Ectodermal cell (in vitro differentiated cells): ENCODE measurements at regions not wholly inside any gene's neighbourhood (a gene's known extent, or its start where the extent isn't known, plus 50 kb on each side); places are given as distances from the start of the nearest gene placed in this dataset.
"Not testable (repeated sequence)": the region's sequence is repeated elsewhere in the genome, so short reads cannot be mapped to it uniquely, and the experiment has no call there.

Source experiments
- H3K27ac ChIP-seq: 2 replicates; pipeline ENCODE4 v1.7.0; 2013; ENCODE audit warnings: mild to moderate bottlenecking, low read depth, low read length; ENCODE audit not compliant: insufficient read depth, poor library complexity, severe bottlenecking
- H3K27me3 ChIP-seq: 2 replicates; pipeline ENCODE4 v1.7.0; 2013; ENCODE audit warnings: mild to moderate bottlenecking, low read length; ENCODE audit not compliant: insufficient read depth, control insufficient read depth, poor library complexity, severe bottlenecking
- H3K36me3 ChIP-seq: one replicate; pipeline ENCODE4 v1.7.0; 2013; ENCODE audit warnings: low read length; ENCODE audit not compliant: control insufficient read depth, insufficient read depth
- H3K4me1 ChIP-seq: one replicate; pipeline ENCODE4 v1.7.0; 2013; ENCODE audit warnings: low read length; ENCODE audit not compliant: control insufficient read depth, insufficient read depth
- H3K4me3 ChIP-seq: 2 replicates; pipeline ENCODE4 v1.7.0; 2013; ENCODE audit warnings: low read depth, low read length, control low read depth; ENCODE audit not compliant: insufficient read depth
- H3K9me3 ChIP-seq: 2 replicates; pipeline ENCODE4 v1.7.0; 2013; ENCODE audit warnings: mild to moderate bottlenecking, low read length, moderate library complexity; ENCODE audit not compliant: control insufficient read depth
- WGBS, 2 experiments: methylation state at CpG; one replicate each; pipeline ENCODE4 v1.1.7; 2013; ENCODE audit warnings: missing lambda C conversion rate in 2 of 2; 5-methylcytosine and 5-hydroxymethylcytosine counted together

GRCh38 chr3:109648027-109648426 is 310.7 kb upstream of the DPPA4 start:
- Histone ChIP-seq H3K4me1 (no peaks in the 10 kb centered on the region), H3K9me3 (no peaks in the 10 kb centered on the region), H3K27ac (no peak overlapping the region), H3K4me3 (no peak overlapping the region), H3K36me3 (no peaks in the 10 kb centered on the region), H3K27me3 (no peaks in the 10 kb centered on the region)
- WGBS, 2 experiments: 91 to 92% methylated on average over 6 of the region's 6 CpGs

DNA sequence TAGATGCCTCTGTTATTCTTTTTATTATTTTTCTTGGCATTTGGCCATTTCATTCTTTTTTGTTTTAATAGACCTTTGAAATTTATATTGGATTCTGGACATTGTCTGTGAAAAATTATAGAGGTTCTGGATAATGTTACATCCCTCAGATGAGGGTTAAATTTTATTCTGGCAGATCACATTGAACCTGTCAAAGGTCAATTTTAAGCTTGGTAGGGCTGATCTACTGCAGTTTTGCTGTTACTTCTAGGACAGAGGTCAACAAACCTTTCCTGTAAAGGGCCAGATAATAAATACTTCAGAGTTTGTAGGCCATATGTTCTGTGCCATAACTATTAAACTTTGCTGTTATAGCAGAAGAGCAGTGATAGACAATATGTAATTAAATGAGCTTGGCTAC is 318.9 kb upstream of the DPPA4 start:
- Histone ChIP-seq H3K9me3 (no peaks in the 10 kb centered on the region), H3K36me3 (no peaks in the 10 kb centered on the region), H3K4me3 (no peak overlapping the region), H3K27me3 (no peaks in the 10 kb centered on the region), H3K27ac (no peak overlapping the region), H3K4me1 (no peaks in the 10 kb centered on the region)

DNA sequence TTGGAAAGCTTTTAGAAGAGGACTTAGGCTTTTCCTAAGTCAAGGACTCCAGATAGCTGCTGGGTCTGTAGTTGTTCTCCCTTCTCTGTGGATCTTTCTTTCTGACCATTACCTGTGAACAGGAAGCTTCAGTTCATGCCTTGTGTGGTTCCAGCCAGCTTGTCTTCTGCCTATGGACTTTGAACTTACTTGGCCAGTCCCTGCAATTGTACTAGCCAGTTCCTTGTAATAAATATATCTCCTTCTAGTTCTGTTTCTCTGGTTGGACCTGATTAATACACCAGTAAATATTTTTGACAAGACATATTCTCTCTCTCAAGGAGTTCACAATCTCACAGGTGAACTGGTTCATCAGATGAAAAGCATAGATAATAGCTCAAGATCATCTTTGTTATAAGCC is 341.3 kb upstream of the DPPA4 start:
- Histone ChIP-seq H3K9me3 (no peaks in the 10 kb centered on the region), H3K36me3 (no peaks in the 10 kb centered on the region), H3K4me1 (no peaks in the 10 kb centered on the region), H3K27ac (no peak overlapping the region), H3K27me3 (no peaks in the 10 kb centered on the region), H3K4me3 (no peak overlapping the region)

- Histone ChIP-seq H3K36me3 (no peaks in the 10 kb centered on the region), H3K4me1 (no peaks in the 10 kb centered on the region), H3K4me3 (no peak overlapping the region), H3K9me3 (no peaks in the 10 kb centered on the region), H3K27me3 (no peaks in the 10 kb centered on the region), H3K27ac (no peak overlapping the region)
- WGBS, 2 experiments: 97% methylated on average over 3 to 4 of the region's 4 CpGs
These were observed 342.3 kb upstream of the DPPA4 start for GRCh38 chr3:109679664-109680063.

DNA sequence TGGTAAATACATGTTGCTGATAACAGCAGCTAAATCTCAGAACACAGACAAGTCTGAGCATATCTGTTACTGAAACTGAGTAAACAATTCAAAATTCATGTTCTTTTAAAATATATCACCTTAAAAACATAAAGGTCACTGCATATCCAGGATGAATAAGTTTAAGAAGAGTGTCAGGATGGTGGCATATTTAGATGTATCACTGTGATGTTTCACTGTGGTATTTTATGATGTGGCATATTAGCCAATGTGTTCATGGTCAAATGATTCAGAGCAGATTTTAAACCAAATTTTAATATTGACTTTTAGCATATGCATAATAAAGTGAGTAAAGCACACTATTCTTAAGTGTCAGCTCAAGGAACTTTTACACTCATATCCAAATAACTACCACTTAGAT is 346.4 kb upstream of the DPPA4 start:
- H3K9me3 ChIP-seq: no peaks in the 10 kb centered on the region
- H3K4me3 ChIP-seq: no peak overlapping the region
- no peaks in the 10 kb centered on the region for H3K4me1 ChIP-seq
- H3K27ac ChIP-seq: no peak overlapping the region
- no peaks in the 10 kb centered on the region for H3K36me3 ChIP-seq
- H3K27me3 ChIP-seq: no peaks in the 10 kb centered on the region

GRCh38 chr3:109685084-109686079 is 348.0 kb upstream of the DPPA4 start:
- Histone ChIP-seq H3K27ac (no peak overlapping the region), H3K4me1 (no peaks in the 10 kb centered on the region), H3K27me3 (no peaks in the 10 kb centered on the region), H3K9me3 (no peaks in the 10 kb centered on the region), H3K4me3 (no peak overlapping the region), H3K36me3 (no peaks in the 10 kb centered on the region)
- 91 to 93% methylated on average over 5 of the region's 5 CpGs for WGBS, 2 experiments

DNA sequence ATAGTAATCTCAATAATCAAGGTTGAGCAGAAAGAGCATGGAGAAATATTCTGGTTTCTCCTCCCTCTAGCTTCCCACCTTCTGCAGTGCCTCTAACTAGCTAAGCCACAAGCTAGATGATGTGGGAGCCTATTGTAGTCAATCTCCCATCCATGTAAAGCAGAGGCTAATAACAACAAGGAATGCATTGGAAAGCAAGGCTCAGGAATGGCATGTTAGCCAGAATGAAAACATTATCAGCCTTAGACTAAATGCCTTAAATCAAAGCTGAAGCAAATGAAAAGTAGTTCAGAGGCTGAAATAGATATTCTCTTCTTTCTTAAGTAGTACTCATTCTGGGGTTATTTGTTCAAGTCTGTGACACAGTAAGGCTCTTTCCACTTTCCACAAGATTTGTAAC is 350.3 kb upstream of the DPPA4 start:
- no peak overlapping the region for H3K4me3 ChIP-seq
- no peaks in the 10 kb centered on the region for H3K4me1 ChIP-seq
- no peaks in the 10 kb centered on the region for H3K9me3 ChIP-seq
- H3K36me3 ChIP-seq: no peaks in the 10 kb centered on the region
- H3K27ac ChIP-seq: no peak overlapping the region
- no peaks in the 10 kb centered on the region for H3K27me3 ChIP-seq

DNA sequence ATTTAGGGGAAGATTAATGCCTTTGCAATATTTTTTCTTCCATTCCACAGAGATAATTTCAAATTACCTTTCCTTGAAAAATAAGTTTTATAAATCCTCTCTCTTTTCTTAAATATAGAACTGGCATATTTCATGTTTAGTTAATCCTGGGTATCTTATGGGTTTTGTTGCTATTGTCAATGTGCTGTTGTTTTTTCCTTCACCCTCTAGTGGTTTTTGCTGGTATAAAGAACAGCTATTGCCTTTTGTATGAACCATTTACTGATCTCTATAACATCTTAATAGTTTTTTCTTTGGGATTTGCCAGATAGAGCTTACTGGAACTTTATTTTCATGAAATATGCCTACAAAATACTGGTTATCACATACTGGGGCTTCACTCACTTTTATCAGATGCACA is 359.6 kb upstream of the DPPA4 start:
- Histone ChIP-seq H3K9me3 (no peaks in the 10 kb centered on the region), H3K4me3 (no peak overlapping the region), H3K36me3 (no peaks in the 10 kb centered on the region), H3K4me1 (no peaks in the 10 kb centered on the region), H3K27ac (no peak overlapping the region), H3K27me3 (no peaks in the 10 kb centered on the region)

- no CpG with 5 or more reads among the region's 1 CpG for WGBS, 2 experiments
- H3K9me3 ChIP-seq: no peaks in the 10 kb centered on the region
- no peaks in the 10 kb centered on the region for H3K4me1 ChIP-seq
- no peaks in the 10 kb centered on the region for H3K36me3 ChIP-seq
- H3K27ac ChIP-seq: no peak overlapping the region
- no peaks in the 10 kb centered on the region for H3K27me3 ChIP-seq
- no peak overlapping the region for H3K4me3 ChIP-seq
These were observed 364.9 kb upstream of the DPPA4 start for GRCh38 chr3:109702252-109702651.

- Histone ChIP-seq H3K27me3 (no peaks in the 10 kb centered on the region), H3K27ac (no peak overlapping the region), H3K4me3 (no peak overlapping the region), H3K4me1 (no peaks in the 10 kb centered on the region), H3K36me3 (no peaks in the 10 kb centered on the region), H3K9me3 (no peaks in the 10 kb centered on the region)
- WGBS, 2 experiments: 92 to 96% methylated on average over 2 of the region's 2 CpGs
These were observed 365.6 kb upstream of the DPPA4 start for GRCh38 chr3:109702976-109703375.

GRCh38 chr3:109705133-109705532 is 367.8 kb upstream of the DPPA4 start:
- H3K27me3 ChIP-seq, H3K4me3 ChIP-seq, H3K4me1 ChIP-seq, H3K27ac ChIP-seq, H3K9me3 ChIP-seq, H3K36me3 ChIP-seq: not testable (repeated sequence)
- 84 to 100% methylated on average over 1 of the region's 1 CpG for WGBS, 2 experiments
